ENCODE measurements at regions not wholly inside any gene's neighbourhood (a gene's known extent, or its start where the extent isn't known, plus 50 kb on each side); places are given as distances from the start of the nearest gene placed in this dataset.

DNA sequence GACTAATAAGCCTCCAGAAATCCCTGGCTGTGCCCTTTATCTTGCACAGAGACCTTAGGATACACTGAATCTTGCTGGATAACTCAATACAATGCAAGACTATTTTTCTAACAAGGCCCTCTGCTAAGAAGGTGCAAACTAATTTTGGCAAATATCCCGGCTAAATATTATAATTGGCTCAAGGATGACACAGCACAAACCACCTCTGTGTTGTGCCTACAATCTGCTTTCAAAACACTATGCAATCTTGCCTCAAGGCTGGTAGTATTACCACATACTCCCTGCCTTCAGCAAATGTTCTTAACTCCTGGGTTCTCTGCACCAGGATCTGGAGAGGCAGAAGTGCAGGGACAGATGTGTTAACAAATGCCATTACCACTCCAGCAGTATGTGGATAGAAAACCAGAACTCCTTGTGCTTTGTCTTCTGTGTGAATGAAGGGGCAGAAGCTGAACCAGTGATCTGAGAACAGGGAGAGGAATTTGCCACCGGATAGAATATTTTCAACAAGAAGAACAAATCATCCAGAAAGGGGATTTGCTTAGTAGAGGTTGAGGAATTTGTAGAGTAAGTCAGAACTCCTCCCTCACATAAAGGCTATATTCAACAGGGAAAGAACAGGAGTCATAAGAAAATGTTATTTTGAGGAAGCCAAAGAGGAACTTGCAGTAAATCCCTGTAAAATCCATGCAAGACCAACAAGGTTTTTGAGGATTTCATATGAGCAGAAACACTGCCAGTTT, 74.1 kb upstream of the SLC4A11 start:
- TF ChIP-seq, protein P1, sequence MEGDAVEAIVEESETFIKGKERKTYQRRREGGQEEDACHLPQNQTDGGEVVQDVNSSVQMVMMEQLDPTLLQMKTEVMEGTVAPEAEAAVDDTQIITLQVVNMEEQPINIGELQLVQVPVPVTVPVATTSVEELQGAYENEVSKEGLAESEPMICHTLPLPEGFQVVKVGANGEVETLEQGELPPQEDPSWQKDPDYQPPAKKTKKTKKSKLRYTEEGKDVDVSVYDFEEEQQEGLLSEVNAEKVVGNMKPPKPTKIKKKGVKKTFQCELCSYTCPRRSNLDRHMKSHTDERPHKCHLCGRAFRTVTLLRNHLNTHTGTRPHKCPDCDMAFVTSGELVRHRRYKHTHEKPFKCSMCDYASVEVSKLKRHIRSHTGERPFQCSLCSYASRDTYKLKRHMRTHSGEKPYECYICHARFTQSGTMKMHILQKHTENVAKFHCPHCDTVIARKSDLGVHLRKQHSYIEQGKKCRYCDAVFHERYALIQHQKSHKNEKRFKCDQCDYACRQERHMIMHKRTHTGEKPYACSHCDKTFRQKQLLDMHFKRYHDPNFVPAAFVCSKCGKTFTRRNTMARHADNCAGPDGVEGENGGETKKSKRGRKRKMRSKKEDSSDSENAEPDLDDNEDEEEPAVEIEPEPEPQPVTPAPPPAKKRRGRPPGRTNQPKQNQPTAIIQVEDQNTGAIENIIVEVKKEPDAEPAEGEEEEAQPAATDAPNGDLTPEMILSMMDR (IDR thresholded peaks at IDR 0.05), result no peak
- H3K4me1 Mint-ChIP-seq (ENCODE audit: unreplicated experiment), result peaks cover 36% of the 10 kb centered on the region

DNA sequence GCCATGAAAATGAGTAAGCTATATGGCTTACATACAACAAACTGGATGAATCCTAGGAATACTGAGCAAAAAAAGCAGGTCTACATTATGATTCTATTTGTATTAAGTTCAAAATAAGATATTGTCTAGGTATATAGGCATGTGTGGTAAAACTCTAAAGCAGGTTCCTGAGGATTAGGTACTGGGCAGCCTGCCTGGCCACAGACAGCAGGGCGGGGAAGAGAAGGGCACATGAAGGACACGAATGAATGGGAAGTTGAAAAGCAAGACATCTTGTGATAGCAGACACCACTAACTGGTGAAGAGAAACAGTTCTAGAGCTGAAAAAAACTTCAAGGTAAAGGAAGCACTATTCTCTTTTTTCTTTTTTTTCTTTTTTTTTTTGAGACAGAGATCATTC, 72.6 kb upstream of the SLC4A11 start:
- Mint-ChIP-seq H3K27ac (ENCODE audit: unreplicated experiment) (no peak overlapping the region), H3K9me3 (ENCODE audit: unreplicated experiment) (no peaks in the 10 kb centered on the region), H3K27me3 (ENCODE audit: unreplicated experiment) (no peaks in the 10 kb centered on the region), H3K4me1 (ENCODE audit: unreplicated experiment) (peaks cover 42% of the 10 kb centered on the region), H3K4me3 (ENCODE audit: unreplicated experiment) (no peak overlapping the region), H3K36me3 (ENCODE audit: unreplicated experiment) (peaks cover 49% of the 10 kb centered on the region)
- TF ChIP-seq, protein P1 (IDR thresholded peaks at IDR 0.05), result no peak
- no peak for DNase-seq (ENCODE audit: extremely low spot score, unreplicated experiment)

More for the DNA sequence above, 74.1 kb upstream of the SLC4A11 start:
- DNase-seq (ENCODE audit: extremely low spot score, unreplicated experiment), result no peak
- Mint-ChIP-seq H3K36me3 (ENCODE audit: unreplicated experiment) (peaks cover 42% of the 10 kb centered on the region), H3K27me3 (ENCODE audit: unreplicated experiment) (no peaks in the 10 kb centered on the region), H3K27ac (ENCODE audit: unreplicated experiment) (peak overlapping the region; percentile 88), H3K4me3 (ENCODE audit: unreplicated experiment) (no peak overlapping the region), H3K9me3 (ENCODE audit: unreplicated experiment) (no peaks in the 10 kb centered on the region)

DNA sequence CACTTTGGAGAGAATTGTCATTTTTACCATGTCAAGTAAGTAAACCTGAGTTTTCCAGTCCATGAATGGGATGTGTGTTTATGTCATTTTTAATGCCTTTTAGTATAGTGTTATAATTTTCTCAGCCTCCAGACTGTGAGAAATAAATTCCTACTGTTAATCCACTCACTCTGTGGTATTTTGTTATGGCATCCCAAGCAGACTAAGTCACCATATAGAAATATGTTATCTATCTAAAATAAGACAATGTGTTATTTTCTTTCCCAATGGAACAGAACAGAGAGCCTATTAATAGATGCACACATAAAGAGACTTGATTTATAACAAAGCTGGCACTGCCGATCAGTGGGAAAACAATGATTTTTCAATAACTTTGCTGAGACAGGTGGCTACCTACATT, 70.2 kb upstream of the SLC4A11 start:
- no peak overlapping the region for H3K4me3 Mint-ChIP-seq (ENCODE audit: unreplicated experiment)
- TF ChIP-seq, protein P1 (IDR thresholded peaks at IDR 0.05), result no peak
- H3K27ac Mint-ChIP-seq (ENCODE audit: unreplicated experiment), result no peak overlapping the region
- peaks cover 33% of the 10 kb centered on the region for H3K4me1 Mint-ChIP-seq (ENCODE audit: unreplicated experiment)
- DNase-seq (ENCODE audit: extremely low spot score, unreplicated experiment), result no peak
- H3K27me3 Mint-ChIP-seq (ENCODE audit: unreplicated experiment), result no peaks in the 10 kb centered on the region
- H3K9me3 Mint-ChIP-seq (ENCODE audit: unreplicated experiment), result no peaks in the 10 kb centered on the region
- H3K36me3 Mint-ChIP-seq (ENCODE audit: unreplicated experiment), result peaks cover 65% of the 10 kb centered on the region

DNA sequence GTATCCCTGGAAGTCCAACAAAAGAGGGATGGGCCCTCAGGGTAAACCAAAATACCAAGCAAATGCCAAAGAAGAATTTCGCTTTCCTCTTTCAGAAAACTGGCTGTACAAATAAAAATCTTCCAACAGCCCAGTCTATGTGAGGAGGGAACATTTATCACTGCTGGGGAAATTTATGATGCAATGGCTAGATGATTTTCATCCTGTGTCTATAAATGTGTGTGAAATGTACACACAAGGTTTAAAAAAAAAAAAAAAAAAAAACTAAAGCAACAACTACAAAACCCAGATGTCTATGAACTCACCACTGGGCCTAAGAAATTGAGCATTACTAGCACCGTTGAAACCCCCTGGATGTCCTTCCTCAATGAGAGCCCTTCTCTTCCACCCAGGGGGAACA, 68.7 kb upstream of the SLC4A11 start:
- no peaks in the 10 kb centered on the region for H3K9me3 Mint-ChIP-seq (ENCODE audit: unreplicated experiment)
- peaks cover 18% of the 10 kb centered on the region for H3K4me1 Mint-ChIP-seq (ENCODE audit: unreplicated experiment)
- H3K36me3 Mint-ChIP-seq (ENCODE audit: unreplicated experiment), result peaks cover 68% of the 10 kb centered on the region
- no peak overlapping the region for H3K4me3 Mint-ChIP-seq (ENCODE audit: unreplicated experiment)
- H3K27me3 Mint-ChIP-seq (ENCODE audit: unreplicated experiment), result no peaks in the 10 kb centered on the region
- H3K27ac Mint-ChIP-seq (ENCODE audit: unreplicated experiment), result peak overlapping the region; percentile 27
- no peak for DNase-seq (ENCODE audit: extremely low spot score, unreplicated experiment)
- TF ChIP-seq, protein P1 (IDR thresholded peaks at IDR 0.05), result no peak

DNA sequence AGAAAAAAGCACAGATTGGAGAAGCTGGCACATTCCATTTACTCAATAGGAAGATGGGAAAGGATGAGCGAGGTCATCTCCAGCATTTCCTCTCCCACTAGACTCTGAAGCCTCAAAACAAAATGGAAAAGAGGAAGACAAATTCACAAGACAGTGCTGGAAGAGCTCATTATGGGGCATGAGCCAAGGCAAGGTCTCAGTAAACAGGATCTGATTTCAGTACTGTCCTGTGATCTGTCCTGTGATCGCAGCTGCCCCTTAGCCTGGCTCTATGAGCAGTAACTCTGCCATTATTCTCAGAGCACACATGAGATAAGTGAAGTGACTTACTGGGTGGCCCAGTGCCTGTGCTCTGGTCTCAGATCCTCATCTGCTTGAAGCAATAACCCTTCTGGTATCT, 68.1 kb upstream of the SLC4A11 start:
- H3K27ac Mint-ChIP-seq (ENCODE audit: unreplicated experiment), result peak overlapping the region; percentile 27
- TF ChIP-seq, protein P1 (IDR thresholded peaks at IDR 0.05), result no peak
- H3K36me3 Mint-ChIP-seq (ENCODE audit: unreplicated experiment), result peaks cover 68% of the 10 kb centered on the region
- H3K4me1 Mint-ChIP-seq (ENCODE audit: unreplicated experiment), result peaks cover 12% of the 10 kb centered on the region
- DNase-seq (ENCODE audit: extremely low spot score, unreplicated experiment), result no peak
- H3K27me3 Mint-ChIP-seq (ENCODE audit: unreplicated experiment), result no peaks in the 10 kb centered on the region
- H3K4me3 Mint-ChIP-seq (ENCODE audit: unreplicated experiment), result no peak overlapping the region
- no peaks in the 10 kb centered on the region for H3K9me3 Mint-ChIP-seq (ENCODE audit: unreplicated experiment)
